Upper lobe of right lung (tissue), 1 donor: ENCODE measurements at regions not wholly inside any gene's neighbourhood (a gene's known extent, or its start where the extent isn't known, plus 50 kb on each side); places are given as distances from the start of the nearest gene placed in this dataset.

Source experiments
- ATAC-seq: fragments of 200-7000 bp; cut with Tn5 transposase; one replicate; pipeline ENCODE4 v1.9.1; 2020; ENCODE audit warnings: mild to moderate bottlenecking, moderate library complexity
- DNase-seq: peaks from one replicate; pipeline ENCODE4 v3.0.0-alpha.2; 2020
- H3K27ac ChIP-seq: fragments of 200-600 bp; one replicate; pipeline ENCODE4 v1.8.0; 2022
- H3K27me3 ChIP-seq: fragments of 200-600 bp; one replicate; pipeline ENCODE4 v1.8.0; 2022; ENCODE audit warnings: mild to moderate bottlenecking
- H3K36me3 ChIP-seq: fragments of 200-600 bp; one replicate; pipeline ENCODE4 v1.8.0; 2022
- H3K4me1 ChIP-seq: fragments of 200-600 bp; one replicate; pipeline ENCODE4 v1.8.0; 2022
- H3K4me3 ChIP-seq: fragments of 200-600 bp; one replicate; pipeline ENCODE4 v1.8.0; 2022; ENCODE audit warnings: mild to moderate bottlenecking
- H3K9me3 ChIP-seq: fragments of 200-600 bp; one replicate; pipeline ENCODE4 v1.8.0; 2022
- intact Hi-C: fragments of 100-400 bp; cut with DNase I; formaldehyde crosslinking; loops from one replicate; pipeline ENCODE4 v1.11.0; 2022
- TF ChIP-seq, protein P1 (sequence below): fragments of 200-600 bp; IDR thresholded peaks from one replicate; pipeline ENCODE4 v1.8.0; 2022; ENCODE audit warnings: antibody characterized with exemption
- donor health status: DM: no; HTN: yes; CAD: no; lungs with severe emphysema.

DNA sequence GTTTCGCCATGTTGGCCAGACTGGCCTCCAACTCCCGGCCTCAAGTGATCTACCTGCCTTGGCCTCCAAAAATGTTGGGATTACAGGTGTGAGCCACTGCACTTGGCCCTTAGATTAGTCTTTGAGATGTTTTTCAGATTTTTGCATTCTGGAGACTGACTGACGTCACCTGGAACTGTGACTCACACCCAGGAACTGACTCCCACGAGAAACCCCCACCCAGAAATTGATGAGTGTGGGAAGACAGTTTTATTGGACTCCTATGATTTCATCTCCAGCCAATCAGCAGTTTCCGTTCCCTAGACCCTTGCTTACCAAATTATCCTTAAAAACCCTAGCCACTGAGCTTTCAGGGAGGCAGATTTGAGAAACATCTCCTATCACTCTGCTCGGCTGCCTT is 867.3 kb downstream of the TYW1 start:
- ATAC-seq (no peak), DNase-seq (no peak)
- intact Hi-C loops: no loop called here
- Histone ChIP-seq H3K4me1 (no peaks in the 10 kb centered on the region), H3K4me3 (no peak overlapping the region), H3K36me3 (no peaks in the 10 kb centered on the region), H3K9me3 (no peaks in the 10 kb centered on the region), H3K27ac (no peak overlapping the region), H3K27me3 (no peaks in the 10 kb centered on the region)
- TF ChIP-seq, protein P1, sequence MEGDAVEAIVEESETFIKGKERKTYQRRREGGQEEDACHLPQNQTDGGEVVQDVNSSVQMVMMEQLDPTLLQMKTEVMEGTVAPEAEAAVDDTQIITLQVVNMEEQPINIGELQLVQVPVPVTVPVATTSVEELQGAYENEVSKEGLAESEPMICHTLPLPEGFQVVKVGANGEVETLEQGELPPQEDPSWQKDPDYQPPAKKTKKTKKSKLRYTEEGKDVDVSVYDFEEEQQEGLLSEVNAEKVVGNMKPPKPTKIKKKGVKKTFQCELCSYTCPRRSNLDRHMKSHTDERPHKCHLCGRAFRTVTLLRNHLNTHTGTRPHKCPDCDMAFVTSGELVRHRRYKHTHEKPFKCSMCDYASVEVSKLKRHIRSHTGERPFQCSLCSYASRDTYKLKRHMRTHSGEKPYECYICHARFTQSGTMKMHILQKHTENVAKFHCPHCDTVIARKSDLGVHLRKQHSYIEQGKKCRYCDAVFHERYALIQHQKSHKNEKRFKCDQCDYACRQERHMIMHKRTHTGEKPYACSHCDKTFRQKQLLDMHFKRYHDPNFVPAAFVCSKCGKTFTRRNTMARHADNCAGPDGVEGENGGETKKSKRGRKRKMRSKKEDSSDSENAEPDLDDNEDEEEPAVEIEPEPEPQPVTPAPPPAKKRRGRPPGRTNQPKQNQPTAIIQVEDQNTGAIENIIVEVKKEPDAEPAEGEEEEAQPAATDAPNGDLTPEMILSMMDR: no peak

GRCh38 chr7:67866054-67866453 is 869.4 kb downstream of the TYW1 start:
- Histone ChIP-seq H3K27me3 (no peaks in the 10 kb centered on the region), H3K4me1 (no peaks in the 10 kb centered on the region), H3K36me3 (no peaks in the 10 kb centered on the region), H3K27ac (no peak overlapping the region), H3K4me3 (no peak overlapping the region), H3K9me3 (no peaks in the 10 kb centered on the region)
- no peak for DNase-seq
- ATAC-seq: peak; percentile 71
- intact Hi-C loops: no loop called here
- TF ChIP-seq, protein P1: no peak

DNA sequence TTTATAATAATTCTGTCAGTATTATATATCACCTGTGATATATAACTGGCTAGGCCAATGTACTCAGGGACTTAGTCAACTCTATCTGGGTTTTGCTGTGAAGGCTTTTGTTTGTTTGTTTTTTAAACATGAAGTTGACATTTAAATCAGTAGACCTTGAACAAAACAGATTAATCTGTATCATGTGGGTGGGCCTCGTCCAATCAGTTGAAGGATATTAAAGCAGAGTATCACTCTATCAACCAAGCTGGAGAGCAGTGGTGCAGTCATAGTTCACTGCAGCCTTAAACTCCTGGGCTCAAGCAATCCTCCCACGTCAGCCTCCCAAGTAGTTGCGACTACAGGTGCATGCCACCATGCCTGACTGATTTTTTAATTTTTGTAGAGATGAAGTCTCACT is 870.2 kb downstream of the TYW1 start:
- ATAC-seq (no peak), DNase-seq (no peak)
- intact Hi-C loops: no loop called here

GRCh38 chr7:67870396-67870795 is 873.8 kb downstream of the TYW1 start:
- Histone ChIP-seq H3K4me3 (no peak overlapping the region), H3K36me3 (no peaks in the 10 kb centered on the region), H3K27me3 (no peaks in the 10 kb centered on the region), H3K9me3 (no peaks in the 10 kb centered on the region), H3K27ac (no peak overlapping the region), H3K4me1 (no peaks in the 10 kb centered on the region)
- TF ChIP-seq, protein P1: no peak
- ATAC-seq: no peak
- DNase-seq: no peak
- intact Hi-C loops: no loop called here

More for the DNA sequence above, 870.2 kb downstream of the TYW1 start:
- no peaks in the 10 kb centered on the region for H3K9me3 ChIP-seq
- no peaks in the 10 kb centered on the region for H3K27me3 ChIP-seq
- H3K36me3 ChIP-seq: no peaks in the 10 kb centered on the region
- H3K4me3 ChIP-seq: no peak overlapping the region
- no peaks in the 10 kb centered on the region for H3K4me1 ChIP-seq
- no peak overlapping the region for H3K27ac ChIP-seq
- TF ChIP-seq, protein P1: no peak

DNA sequence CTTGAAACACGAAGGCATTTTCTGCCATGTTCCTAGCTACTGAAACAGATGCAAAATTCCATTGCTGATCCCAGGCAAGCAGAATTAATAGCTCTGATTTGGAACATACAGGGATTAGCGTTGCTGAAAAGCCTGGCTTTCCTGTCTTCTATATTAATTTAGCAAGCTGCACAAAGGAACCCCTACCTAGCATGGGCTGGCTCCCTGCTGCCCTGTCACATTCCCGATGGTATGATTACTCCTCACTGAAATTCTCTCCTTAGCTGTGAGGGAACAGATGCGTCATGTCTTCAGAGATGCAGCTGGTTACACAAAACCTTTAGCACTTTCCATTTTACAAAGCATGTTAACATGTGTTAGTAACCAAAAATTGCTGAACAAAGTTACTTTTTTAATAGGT is 878.9 kb downstream of the TYW1 start:
- ATAC-seq (no peak), DNase-seq (no peak)
- Histone ChIP-seq H3K27me3 (no peaks in the 10 kb centered on the region), H3K27ac (no peak overlapping the region), H3K4me3 (no peak overlapping the region), H3K9me3 (no peaks in the 10 kb centered on the region), H3K4me1 (no peaks in the 10 kb centered on the region), H3K36me3 (no peaks in the 10 kb centered on the region)
- intact Hi-C loops: no loop called here
- TF ChIP-seq, protein P1: no peak

- ATAC-seq (no peak), DNase-seq (no peak)
- Histone ChIP-seq H3K36me3 (no peaks in the 10 kb centered on the region), H3K27me3 (no peaks in the 10 kb centered on the region), H3K4me1 (no peaks in the 10 kb centered on the region), H3K4me3 (no peak overlapping the region), H3K9me3 (no peaks in the 10 kb centered on the region), H3K27ac (no peak overlapping the region)
- TF ChIP-seq, protein P1: no peak
- intact Hi-C loops: no loop called here
Measured at GRCh38 chr7:67878808-67879207, 882.2 kb downstream of the TYW1 start.
